ENCODE measurements at regions not wholly inside any gene's neighbourhood (a gene's known extent, or its start where the extent isn't known, plus 50 kb on each side); places are given as distances from the start of the nearest gene placed in this dataset.

GRCh38 chr7:57327081-57327480 is 122.9 kb upstream of the ZNF716 start:
- no peak for TF ChIP-seq CTCF (IDR thresholded peaks at IDR 0.05; ENCODE audit: low read depth, low read length)
- TF ChIP-seq, protein P1, sequence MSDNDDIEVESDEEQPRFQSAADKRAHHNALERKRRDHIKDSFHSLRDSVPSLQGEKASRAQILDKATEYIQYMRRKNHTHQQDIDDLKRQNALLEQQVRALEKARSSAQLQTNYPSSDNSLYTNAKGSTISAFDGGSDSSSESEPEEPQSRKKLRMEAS (IDR thresholded peaks at IDR 0.05; ENCODE audit: low read depth, low read length): no peak
- no peak for TF ChIP-seq POLR2A (IDR thresholded peaks at IDR 0.05; ENCODE audit: extremely low read depth, insufficient read length)

All from NB4 (cell line).